ENCODE measurements at regions not wholly inside any gene's neighbourhood (a gene's known extent, or its start where the extent isn't known, plus 50 kb on each side); places are given as distances from the start of the nearest gene placed in this dataset.
A peak's percentile ranks its signal among the peaks of the same experiment; 100 is the strongest.
"Not testable (repeated sequence)": the region's sequence is repeated elsewhere in the genome, so short reads cannot be mapped to it uniquely, and the experiment has no call there.

- DNase-seq (ENCODE audit: low spot score): no peak
Observed at GRCh38 chr12:47370421-47370820, 290.7 kb upstream of the AMIGO2 start.

- DNase-seq (ENCODE audit: low spot score): no peak
Observed at GRCh38 chr12:47369085-47369484, 289.3 kb upstream of the AMIGO2 start.

- no peak for DNase-seq (ENCODE audit: low spot score)
Observed at GRCh38 chr12:47367912-47368537, 288.3 kb upstream of the AMIGO2 start.

- no peak for DNase-seq (ENCODE audit: low spot score)
Observed at GRCh38 chr12:47366579-47366978, 286.8 kb upstream of the AMIGO2 start.

- no peak for DNase-seq (ENCODE audit: low spot score)
Observed at GRCh38 chr12:47366157-47366556, 286.4 kb upstream of the AMIGO2 start.

- DNase-seq (ENCODE audit: low spot score): not testable (repeated sequence)
Observed at GRCh38 chr12:47365443-47366076, 285.8 kb upstream of the AMIGO2 start.

GRCh38 chr12:47364261-47364660 is 284.5 kb upstream of the AMIGO2 start:
- no peak for DNase-seq (ENCODE audit: low spot score)

GRCh38 chr12:47362126-47362705 is 282.5 kb upstream of the AMIGO2 start:
- no peak for DNase-seq (ENCODE audit: low spot score)

GRCh38 chr12:47361389-47362021 is 281.7 kb upstream of the AMIGO2 start:
- peak; percentile 20 for DNase-seq (ENCODE audit: low spot score)

- peak; percentile 58 for DNase-seq (ENCODE audit: low spot score)
Observed at GRCh38 chr12:47360771-47361388, 281.1 kb upstream of the AMIGO2 start.

GRCh38 chr12:47360093-47360480 is 280.3 kb upstream of the AMIGO2 start:
- DNase-seq (ENCODE audit: low spot score): no peak

GRCh38 chr12:47359310-47360092 is 279.7 kb upstream of the AMIGO2 start:
- no peak for DNase-seq (ENCODE audit: low spot score)

GRCh38 chr12:47357006-47357405 is 277.2 kb upstream of the AMIGO2 start:
- not testable (repeated sequence) for DNase-seq (ENCODE audit: low spot score)

GRCh38 chr12:47356129-47356700 is 276.5 kb upstream of the AMIGO2 start:
- no peak for DNase-seq (ENCODE audit: low spot score)

- no peak for DNase-seq (ENCODE audit: low spot score)
Observed at GRCh38 chr12:47353508-47353907, 273.7 kb upstream of the AMIGO2 start.

GRCh38 chr12:47352067-47352466 is 272.3 kb upstream of the AMIGO2 start:
- DNase-seq (ENCODE audit: low spot score): no peak

GRCh38 chr12:47351526-47351925 is 271.8 kb upstream of the AMIGO2 start:
- no peak for DNase-seq (ENCODE audit: low spot score)

- DNase-seq (ENCODE audit: low spot score): no peak
Observed at GRCh38 chr12:47350062-47350408, 270.3 kb upstream of the AMIGO2 start.

GRCh38 chr12:47349137-47350061 is 269.6 kb upstream of the AMIGO2 start:
- DNase-seq (ENCODE audit: low spot score): no peak

- DNase-seq (ENCODE audit: low spot score): no peak
Observed at GRCh38 chr12:47348206-47348605, 268.4 kb upstream of the AMIGO2 start.

Data from kidney capillary endothelial cell (primary cell).